GM12878 (cell line): ENCODE measurements at regions not wholly inside any gene's neighbourhood (a gene's known extent, or its start where the extent isn't known, plus 50 kb on each side); places are given as distances from the start of the nearest gene placed in this dataset.

Experiments
- ATAC-seq: fragments of 200-7000 bp; cut with Tn5 transposase; 3 replicates; pipeline ENCODE4 v1.9.1; 2020; ENCODE audit warnings: mild to moderate bottlenecking, moderate library complexity
- BruUV-seq: library from RNA; stranded (reverse); fragments of 400-500 nt; replicated peaks from 2 replicates; lab custom pipeline; 2021; lab: Mats Ljungman, UMichigan
- CTCF ChIA-PET: fragments of 300-600 bp; sonication (Branson Sonifier 250); formaldehyde crosslinking; extraction: SDS; loops from one replicate; lab custom pipeline; 2021; ENCODE audit warnings: inconsistent platforms; lab: Yijun Ruan, JAX
- POLR2A ChIA-PET: fragments of 350-600 bp; formaldehyde crosslinking; extraction: SDS; loops from one replicate; lab custom pipeline; 2021; ENCODE audit warnings: inconsistent platforms; lab: Charles Lee
- RAD21 ChIA-PET: fragments of 300-600 bp; sonication (Branson Sonifier 250); formaldehyde crosslinking; loops from one replicate; lab custom pipeline; 2023; ENCODE audit warnings: antibody characterized with exemption; ENCODE audit not compliant: unreplicated experiment; lab: Charles Lee
- SMC1A ChIA-PET: fragments of 300-600 bp; sonication (Branson Sonifier 250); formaldehyde crosslinking; loops from one replicate; lab custom pipeline; 2023; ENCODE audit not compliant: unreplicated experiment, uncharacterized antibody; lab: Charles Lee
- DNase-seq: peaks from one replicate; pipeline ENCODE4 v3.0.0-alpha.2; 2011; ENCODE audit warnings: low read depth, low spot score
- FAIRE-seq: peaks from 3 replicates; lab custom pipeline; 2011; peaks lifted over from hg19 to GRCh38; lab: Jason Lieb, UNC
- H2AFZ ChIP-seq: 2 replicates; pipeline ENCODE4 v1.6.0; 2011; ENCODE audit warnings: low read depth, low read length, control low read depth; ENCODE audit not compliant: control insufficient read depth
- H3K27ac ChIP-seq: 2 replicates; pipeline ENCODE4 v1.5.1; 2011; ENCODE audit warnings: control low read depth; ENCODE audit not compliant: control insufficient read depth, insufficient read depth
- H3K27me3 ChIP-seq, 2 experiments: replicated peaks in 1 of 2; 2 replicates each; pipeline versions ENCODE4 v1.6.0 to v1.6.1; 2011; ENCODE audit warnings: low read length in 1 of 2; ENCODE audit not compliant: control insufficient read depth in 2 of 2, insufficient read depth in 2 of 2
- H3K36me3 ChIP-seq, 2 experiments: 2 replicates each; pipeline ENCODE4 v1.5.1; 2011; ENCODE audit warnings: low read length in 1 of 2; ENCODE audit not compliant: control insufficient read depth in 2 of 2, insufficient read depth in 2 of 2
- H3K4me1 ChIP-seq: 2 replicates; pipeline ENCODE4 v1.6.1; 2011; ENCODE audit warnings: mild to moderate bottlenecking, low read length, moderate library complexity, mixed read lengths; ENCODE audit not compliant: control insufficient read depth, insufficient read depth
- H3K4me2 ChIP-seq: 2 replicates; pipeline ENCODE4 v1.6.0; 2011; ENCODE audit warnings: control low read depth; ENCODE audit not compliant: control insufficient read depth, insufficient read depth
- H3K4me3 ChIP-seq: fragments of 200-600 bp; sonication (generic); 2 replicates; pipeline ENCODE4 v1.5.1; 2016
- H3K79me2 ChIP-seq: 2 replicates; pipeline ENCODE4 v1.6.0; 2011; ENCODE audit warnings: low read length; ENCODE audit not compliant: control insufficient read depth, insufficient read depth
- H3K9ac ChIP-seq: 2 replicates; pipeline ENCODE4 v1.8.0; 2011; ENCODE audit warnings: low read length, control low read depth, mixed read lengths; ENCODE audit not compliant: control insufficient read depth, insufficient read depth
- H3K9me3 ChIP-seq: replicated peaks from 3 replicates; pipeline ENCODE4 v1.5.1; 2011; ENCODE audit warnings: mild to moderate bottlenecking, low read length; ENCODE audit not compliant: control insufficient read depth, insufficient read depth
- H4K20me1 ChIP-seq: 2 replicates; pipeline ENCODE4 v1.6.0; 2011; ENCODE audit not compliant: control insufficient read depth, insufficient read depth
- ATF3 ChIP-seq: IDR thresholded peaks from 2 replicates; pipeline ENCODE4 v1.6.1; 2011; ENCODE audit warnings: low read depth, mild to moderate bottlenecking, low read length, moderate library complexity, borderline replicate concordance; ENCODE audit errors: extremely low read depth
- ATF7 ChIP-seq: fragments of 450-650 bp; IDR thresholded peaks from 2 replicates; pipeline ENCODE4 v1.6.1; 2016; ENCODE audit warnings: low read depth, mild to moderate bottlenecking
- GATAD2B ChIP-seq: fragments of 450-650 bp; conservative IDR thresholded peaks from 2 replicates; pipeline ENCODE4 v1.6.1; 2017; ENCODE audit warnings: low read depth, mild to moderate bottlenecking, moderate library complexity
- JUNB ChIP-seq: IDR thresholded peaks from 2 replicates; pipeline ENCODE4 v1.6.1; 2016; ENCODE audit warnings: antibody characterized with exemption, mild to moderate bottlenecking
- NBN ChIP-seq: fragments of 450-650 bp; IDR thresholded peaks from 2 replicates; pipeline ENCODE4 v1.6.1; 2016
- NFYB ChIP-seq: IDR thresholded peaks from 2 replicates; pipeline ENCODE4 v1.6.1; 2011; ENCODE audit warnings: low read depth, mild to moderate bottlenecking, low read length, improper control_type of control experiment, moderate library complexity; ENCODE audit not compliant: insufficient read depth
- RUNX3 ChIP-seq: IDR thresholded peaks from 2 replicates; pipeline ENCODE4 v1.6.1; 2012; ENCODE audit warnings: low read length, inconsistent platforms
- ZNF274 ChIP-seq: IDR thresholded peaks from one replicate; pipeline ENCODE4 v1.8.0; 2011; ENCODE audit not compliant: insufficient read length, insufficient read depth
- WGBS: methylation state at CpG from one replicate; pipeline ENCODE4 v1.1.6; 2016; ENCODE audit warnings: low lambda C conversion rate; ENCODE audit not compliant: insufficient replicate concordance, insufficient coverage; ENCODE audit errors: missing lambda C conversion rate; 5-methylcytosine and 5-hydroxymethylcytosine counted together
- in situ Hi-C: fragments of 300-500 bp; cut with MboI; formaldehyde crosslinking; loops from 9 replicates; pipeline ENCODE4 v1.14.3; 2018; ENCODE audit warnings: mixed read lengths
- intact Hi-C: fragments of 100-400 bp; cut with micrococcal nuclease; formaldehyde crosslinking; loops from one replicate; pipeline ENCODE4 v1.14.2; 2022; ENCODE audit not compliant: unreplicated experiment
- TF ChIP-seq, protein P1 (sequence below): fragments of 450-650 bp; IDR thresholded peaks from 2 replicates; pipeline ENCODE4 v1.6.1; 2017; ENCODE audit warnings: mild to moderate bottlenecking
- TF ChIP-seq, protein P2 (sequence below): IDR thresholded peaks from 2 replicates; pipeline ENCODE4 v1.6.1; 2011; ENCODE audit warnings: borderline replicate concordance, low read depth, mild to moderate bottlenecking, moderate library complexity, low read length; ENCODE audit not compliant: insufficient read depth, poor library complexity, severe bottlenecking
- TF ChIP-seq, protein P3 (sequence below): fragments of 450-650 bp; formaldehyde crosslinking; IDR thresholded peaks from 2 replicates; pipeline ENCODE4 v1.4.0; 2022; ENCODE audit warnings: mild to moderate bottlenecking, moderate library complexity

- TF ChIP-seq, protein P1, sequence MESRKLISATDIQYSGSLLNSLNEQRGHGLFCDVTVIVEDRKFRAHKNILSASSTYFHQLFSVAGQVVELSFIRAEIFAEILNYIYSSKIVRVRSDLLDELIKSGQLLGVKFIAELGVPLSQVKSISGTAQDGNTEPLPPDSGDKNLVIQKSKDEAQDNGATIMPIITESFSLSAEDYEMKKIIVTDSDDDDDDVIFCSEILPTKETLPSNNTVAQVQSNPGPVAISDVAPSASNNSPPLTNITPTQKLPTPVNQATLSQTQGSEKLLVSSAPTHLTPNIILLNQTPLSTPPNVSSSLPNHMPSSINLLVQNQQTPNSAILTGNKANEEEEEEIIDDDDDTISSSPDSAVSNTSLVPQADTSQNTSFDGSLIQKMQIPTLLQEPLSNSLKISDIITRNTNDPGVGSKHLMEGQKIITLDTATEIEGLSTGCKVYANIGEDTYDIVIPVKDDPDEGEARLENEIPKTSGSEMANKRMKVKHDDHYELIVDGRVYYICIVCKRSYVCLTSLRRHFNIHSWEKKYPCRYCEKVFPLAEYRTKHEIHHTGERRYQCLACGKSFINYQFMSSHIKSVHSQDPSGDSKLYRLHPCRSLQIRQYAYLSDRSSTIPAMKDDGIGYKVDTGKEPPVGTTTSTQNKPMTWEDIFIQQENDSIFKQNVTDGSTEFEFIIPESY: no peak
- no peak for TF ChIP-seq GATAD2B
- TF ChIP-seq, protein P2, sequence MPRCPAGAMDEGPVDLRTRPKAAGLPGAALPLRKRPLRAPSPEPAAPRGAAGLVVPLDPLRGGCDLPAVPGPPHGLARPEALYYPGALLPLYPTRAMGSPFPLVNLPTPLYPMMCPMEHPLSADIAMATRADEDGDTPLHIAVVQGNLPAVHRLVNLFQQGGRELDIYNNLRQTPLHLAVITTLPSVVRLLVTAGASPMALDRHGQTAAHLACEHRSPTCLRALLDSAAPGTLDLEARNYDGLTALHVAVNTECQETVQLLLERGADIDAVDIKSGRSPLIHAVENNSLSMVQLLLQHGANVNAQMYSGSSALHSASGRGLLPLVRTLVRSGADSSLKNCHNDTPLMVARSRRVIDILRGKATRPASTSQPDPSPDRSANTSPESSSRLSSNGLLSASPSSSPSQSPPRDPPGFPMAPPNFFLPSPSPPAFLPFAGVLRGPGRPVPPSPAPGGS: no peak
- TF ChIP-seq JUNB: no peak
These were observed 132.9 kb upstream of the AADACL2 start (continued) for GRCh38 chr3:151600783-151601182.

DNA sequence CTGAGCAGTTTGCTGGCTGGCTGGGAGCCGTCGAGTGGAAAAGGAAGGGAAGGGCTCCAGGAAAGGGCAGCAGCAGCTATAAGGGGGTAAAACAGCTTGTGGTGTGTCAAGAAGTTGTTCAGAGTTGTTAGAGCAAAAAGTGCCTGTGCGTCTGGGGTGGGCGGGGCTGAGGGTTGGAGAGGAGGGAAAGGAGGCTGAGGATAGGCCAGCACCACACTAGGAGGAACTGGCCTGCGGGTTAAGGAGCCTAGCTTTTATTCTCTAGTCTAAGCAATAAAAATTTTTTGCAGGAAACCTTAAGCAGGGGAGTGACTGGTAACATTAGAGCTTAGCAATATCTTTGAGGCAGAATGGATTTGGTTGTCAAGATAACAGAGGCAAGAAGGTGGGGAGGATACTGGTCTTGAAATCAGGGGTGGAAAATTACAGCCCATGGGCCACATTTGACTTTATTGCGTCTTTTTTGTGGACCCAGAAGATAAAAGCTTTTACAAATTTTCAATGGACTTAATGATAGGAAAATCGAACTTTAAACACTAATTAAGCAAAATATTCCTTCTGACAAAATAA lies 134.5 kb upstream of the AADACL2 start:
- ChIA-PET RAD21 (no interaction called here), SMC1A (interaction anchor here (0.8 kb wide), 1 partner anchor 9 kb away, joined by 3 read pairs; no protein-coding TSS in a partner anchor), POLR2A (no interaction called here), CTCF (no interaction called here)
- intact Hi-C loops (no loop called here), in situ Hi-C loops (no loop called here)
- ATAC-seq: no peak
- H3K36me3 ChIP-seq: no peaks in the 10 kb centered on the region
- no peaks in the 10 kb centered on the region for H4K20me1 ChIP-seq
- no peaks in the 10 kb centered on the region for H3K9me3 ChIP-seq
- no peaks in the 10 kb centered on the region for H3K79me2 ChIP-seq
- H3K4me1 ChIP-seq: no peaks in the 10 kb centered on the region
- BruUV-seq: no TSS peak
- H2AFZ ChIP-seq: no peak overlapping the region
- no peak overlapping the region for H3K9ac ChIP-seq
- no peak overlapping the region for H3K4me3 ChIP-seq
- no peak overlapping the region for H3K4me2 ChIP-seq
- 37% methylated on average over 5 of the region's 7 CpGs for WGBS
- no peaks in the 10 kb centered on the region for H3K27me3 ChIP-seq
- FAIRE-seq: no peak
- H3K27ac ChIP-seq: no peak overlapping the region
- no peak for DNase-seq
- no peak for TF ChIP-seq ATF3
- TF ChIP-seq ZNF274: no peak
- no peak for TF ChIP-seq ATF7
- TF ChIP-seq RUNX3: no peak
- TF ChIP-seq, protein P3, sequence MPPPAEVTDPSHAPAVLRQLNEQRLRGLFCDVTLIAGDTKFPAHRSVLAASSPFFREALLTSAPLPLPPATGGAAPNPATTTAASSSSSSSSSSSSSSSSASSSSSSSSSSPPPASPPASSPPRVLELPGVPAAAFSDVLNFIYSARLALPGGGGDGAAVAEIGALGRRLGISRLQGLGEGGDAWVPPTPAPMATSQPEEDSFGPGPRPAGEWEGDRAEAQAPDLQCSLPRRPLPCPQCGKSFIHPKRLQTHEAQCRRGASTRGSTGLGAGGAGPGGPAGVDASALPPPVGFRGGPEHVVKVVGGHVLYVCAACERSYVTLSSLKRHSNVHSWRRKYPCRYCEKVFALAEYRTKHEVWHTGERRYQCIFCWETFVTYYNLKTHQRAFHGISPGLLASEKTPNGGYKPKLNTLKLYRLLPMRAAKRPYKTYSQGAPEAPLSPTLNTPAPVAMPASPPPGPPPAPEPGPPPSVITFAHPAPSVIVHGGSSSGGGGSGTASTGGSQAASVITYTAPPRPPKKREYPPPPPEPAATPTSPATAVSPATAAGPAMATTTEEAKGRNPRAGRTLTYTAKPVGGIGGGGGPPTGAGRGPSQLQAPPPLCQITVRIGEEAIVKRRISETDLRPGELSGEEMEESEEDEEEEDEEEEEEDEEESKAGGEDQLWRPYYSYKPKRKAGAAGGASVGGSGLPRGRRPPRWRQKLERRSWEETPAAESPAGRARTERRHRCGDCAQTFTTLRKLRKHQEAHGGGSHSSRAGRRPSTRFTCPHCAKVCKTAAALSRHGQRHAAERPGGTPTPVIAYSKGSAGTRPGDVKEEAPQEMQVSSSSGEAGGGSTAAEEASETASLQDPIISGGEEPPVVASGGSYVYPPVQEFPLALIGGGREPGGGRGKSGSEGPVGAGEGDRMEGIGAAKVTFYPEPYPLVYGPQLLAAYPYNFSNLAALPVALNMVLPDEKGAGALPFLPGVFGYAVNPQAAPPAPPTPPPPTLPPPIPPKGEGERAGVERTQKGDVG (CRISPR knock-in tag): no peak
- TF ChIP-seq NFYB: no peak
- no peak for TF ChIP-seq NBN
- TF ChIP-seq, protein P1: no peak
